ENCODE measurements at regions not wholly inside any gene's neighbourhood (a gene's known extent, or its start where the extent isn't known, plus 50 kb on each side); places are given as distances from the start of the nearest gene placed in this dataset.

GRCh38 chr12:90390947-90391346, 564.0 kb downstream of the CCER1 start:
- Histone ChIP-seq H3K4me1 (no peaks in the 10 kb centered on the region), H3K4me3 (no peak overlapping the region), H3K36me3 (no peaks in the 10 kb centered on the region), H3K27ac (no peak overlapping the region), H3K27me3 (no peaks in the 10 kb centered on the region), H3K9me3 (peaks cover 0 to 12% (median 0%) of the 10 kb centered on the region in 3 donors)
- ATAC-seq, result no peak
- TF ChIP-seq POLR2AphosphoS5 (IDR thresholded peaks at IDR 0.05) (no peak), EP300 (IDR thresholded peaks at IDR 0.05) (no peak), CTCF (IDR thresholded peaks at IDR 0.05) (no peak), POLR2A (IDR thresholded peaks at IDR 0.05) (no peak)
- 48 to 49% methylated on average over 2 of the region's 2 CpGs for WGBS, 2 donors (ENCODE audit: low coverage in 1 of 2)

- no peak overlapping the region for H3K4me3 ChIP-seq
- no peak overlapping the region for H3K27ac ChIP-seq
- no peaks in the 10 kb centered on the region for H3K36me3 ChIP-seq
- H3K27me3 ChIP-seq, result no peaks in the 10 kb centered on the region
- H3K4me1 ChIP-seq, result no peaks in the 10 kb centered on the region
- no peak for TF ChIP-seq CTCF (IDR thresholded peaks at IDR 0.05)
- no peak for TF ChIP-seq POLR2AphosphoS5 (IDR thresholded peaks at IDR 0.05)
- TF ChIP-seq EP300 (IDR thresholded peaks at IDR 0.05), result no peak
- no peak for TF ChIP-seq POLR2A (IDR thresholded peaks at IDR 0.05)
- 93 to 100% methylated on average over 1 of the region's 1 CpG for WGBS, 2 donors (ENCODE audit: low coverage in 1 of 2)
- ATAC-seq, result no peak
- H3K9me3 ChIP-seq, result no peaks in the 10 kb centered on the region
These were observed 586.9 kb downstream of the CCER1 start for GRCh38 chr12:90368081-90368480.

GRCh38 chr12:90366286-90366685, 588.7 kb downstream of the CCER1 start:
- Histone ChIP-seq H3K27ac (no peak overlapping the region), H3K36me3 (no peaks in the 10 kb centered on the region), H3K9me3 (no peaks in the 10 kb centered on the region), H3K4me1 (no peaks in the 10 kb centered on the region), H3K27me3 (no peaks in the 10 kb centered on the region), H3K4me3 (no peak overlapping the region)
- TF ChIP-seq POLR2A (IDR thresholded peaks at IDR 0.05) (no peak), POLR2AphosphoS5 (IDR thresholded peaks at IDR 0.05) (no peak)
- 28 to 40% methylated on average over 2 of the region's 2 CpGs for WGBS, 2 donors (ENCODE audit: low coverage in 1 of 2)
- ATAC-seq, result no peak

GRCh38 chr12:90360300-90360699, 594.7 kb downstream of the CCER1 start:
- Histone ChIP-seq H3K27ac (no peak overlapping the region), H3K27me3 (no peaks in the 10 kb centered on the region), H3K4me3 (no peak overlapping the region), H3K36me3 (no peaks in the 10 kb centered on the region), H3K4me1 (no peaks in the 10 kb centered on the region), H3K9me3 (no peaks in the 10 kb centered on the region)
- no peak for ATAC-seq
- TF ChIP-seq EP300 (IDR thresholded peaks at IDR 0.05), result no peak
- TF ChIP-seq POLR2AphosphoS5 (IDR thresholded peaks at IDR 0.05), result no peak
- TF ChIP-seq POLR2A (IDR thresholded peaks at IDR 0.05), result no peak
- no peak for TF ChIP-seq CTCF (IDR thresholded peaks at IDR 0.05)

- 78% methylated on average over 8 of the region's 8 CpGs for WGBS, 2 donors (ENCODE audit: low coverage in 1 of 2)
- Histone ChIP-seq H3K4me3 (no peak overlapping the region), H3K4me1 (no peaks in the 10 kb centered on the region), H3K27me3 (no peaks in the 10 kb centered on the region), H3K27ac (no peak overlapping the region), H3K36me3 (no peaks in the 10 kb centered on the region), H3K9me3 (no peaks in the 10 kb centered on the region)
- no peak for TF ChIP-seq CTCF (IDR thresholded peaks at IDR 0.05)
- no peak for TF ChIP-seq POLR2AphosphoS5 (IDR thresholded peaks at IDR 0.05)
- no peak for TF ChIP-seq EP300 (IDR thresholded peaks at IDR 0.05)
- no peak for TF ChIP-seq POLR2A (IDR thresholded peaks at IDR 0.05)
- no peak for ATAC-seq
These were observed 599.1 kb downstream of the CCER1 start for GRCh38 chr12:90355711-90356355.

Data from gastroesophageal sphincter (tissue), 4 donors.